Right ventricle myocardium inferior (tissue), 1 donor: ENCODE measurements at regions not wholly inside any gene's neighbourhood (a gene's known extent, or its start where the extent isn't known, plus 50 kb on each side); places are given as distances from the start of the nearest gene placed in this dataset.

Experiments used
- ATAC-seq: fragments of 200-7000 bp; cut with Tn5 transposase; one replicate; pipeline ENCODE4 v1.9.1; 2020; ENCODE audit warnings: mild to moderate bottlenecking, moderate library complexity
- DNase-seq: peaks from one replicate; pipeline ENCODE4 v3.0.0; 2021; ENCODE audit errors: missing footprints
- intact Hi-C: fragments of 100-400 bp; cut with DNase I; formaldehyde crosslinking; loops from one replicate; pipeline ENCODE4 v1.11.0; 2022
- donor health status: DM: no; HTN: yes; CAD: no; lungs with severe emphysema.

DNA sequence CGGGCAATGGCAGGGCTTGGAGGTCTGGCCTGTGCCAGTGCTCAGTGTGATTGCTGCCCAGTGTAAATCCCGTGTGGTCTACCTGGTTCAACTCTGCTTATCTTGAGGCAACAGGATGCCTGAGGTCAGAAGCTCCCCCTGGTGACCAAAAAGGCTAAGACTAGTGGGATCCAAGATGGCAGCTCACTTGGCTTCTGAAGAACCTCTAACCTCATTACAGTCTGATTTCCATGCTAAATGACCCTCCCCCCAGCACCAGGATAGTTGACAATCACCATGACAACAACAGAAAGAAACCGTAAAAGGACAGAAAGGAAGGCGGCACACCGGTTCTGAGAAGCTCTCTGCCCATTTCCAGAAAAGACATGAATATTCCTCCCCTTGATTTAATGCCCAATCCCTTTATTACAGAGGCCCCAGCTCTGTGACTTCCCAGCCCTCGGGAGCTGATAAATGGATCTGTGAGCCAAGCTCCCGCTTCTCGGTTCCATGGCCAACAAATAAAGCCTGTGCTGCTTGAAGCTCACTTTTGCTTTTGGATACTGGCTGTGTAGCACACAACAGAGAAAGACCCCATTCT is 398.4 kb downstream of the CTTN start:
- intact Hi-C loops, result no loop called here
- ATAC-seq, result no peak
- DNase-seq, result no peak

DNA sequence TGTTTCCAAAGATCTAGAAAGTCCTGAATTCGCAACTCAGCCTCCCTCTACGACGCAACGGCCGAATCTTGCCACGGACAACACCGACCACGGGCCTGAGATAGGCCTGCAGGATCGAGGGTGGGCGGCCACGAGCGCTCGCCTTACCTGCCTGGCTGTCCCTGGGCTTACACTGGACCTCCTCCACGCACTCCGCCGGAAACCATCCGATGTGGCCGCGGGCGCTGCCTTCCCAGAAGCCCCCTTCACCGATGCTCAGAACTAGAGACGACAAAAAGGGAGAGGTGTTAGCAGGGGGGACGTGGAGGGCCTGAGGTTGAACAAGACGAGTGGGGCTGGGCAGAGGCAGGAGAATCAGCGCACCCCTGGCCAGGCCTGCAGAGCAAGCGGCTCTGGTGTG is 400.0 kb downstream of the CTTN start:
- ATAC-seq (no peak), DNase-seq (no peak)
- intact Hi-C loops, result no loop called here

DNA sequence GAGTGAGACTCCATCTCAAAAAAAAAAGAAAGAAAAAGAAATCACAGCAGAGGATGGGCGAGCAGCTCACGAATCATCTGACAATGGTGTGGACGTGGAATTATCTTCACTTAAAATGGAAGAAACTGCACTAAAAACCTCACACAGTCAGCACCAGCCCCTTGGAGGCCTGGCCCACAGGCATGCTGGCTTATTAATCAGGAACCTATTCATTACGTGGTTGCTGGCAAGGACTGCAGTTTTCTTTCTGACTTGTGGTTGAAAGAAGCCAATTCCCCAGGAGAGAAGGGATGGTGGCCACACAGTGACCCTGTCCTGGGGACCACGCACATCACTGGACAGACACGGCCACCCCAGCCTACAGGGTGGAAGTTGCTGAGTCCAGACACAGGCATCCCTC is 401.1 kb downstream of the CTTN start:
- ATAC-seq (no peak), DNase-seq (no peak)
- intact Hi-C loops, result no loop called here

DNA sequence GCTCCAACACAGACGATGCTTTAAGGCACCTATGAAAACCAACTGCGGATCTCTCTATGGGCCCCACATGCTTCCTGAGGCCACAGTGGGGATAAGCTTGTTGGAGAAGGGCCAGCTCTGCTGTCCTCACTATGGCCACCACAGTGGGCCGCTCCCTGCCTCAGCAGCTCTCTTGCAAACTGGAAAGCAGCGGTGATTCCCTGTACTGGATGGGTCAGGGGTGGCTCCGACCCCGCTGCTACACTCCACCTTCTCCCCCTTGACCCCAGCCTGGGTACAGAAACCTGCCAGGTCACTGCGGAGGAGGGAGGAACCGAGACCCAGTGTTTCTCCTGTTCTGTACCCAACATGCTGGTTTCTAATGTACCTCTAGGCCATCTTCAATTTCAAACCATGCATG is 403.9 kb downstream of the CTTN start:
- intact Hi-C loops, result no loop called here
- DNase-seq, result no peak
- ATAC-seq, result no peak

DNA sequence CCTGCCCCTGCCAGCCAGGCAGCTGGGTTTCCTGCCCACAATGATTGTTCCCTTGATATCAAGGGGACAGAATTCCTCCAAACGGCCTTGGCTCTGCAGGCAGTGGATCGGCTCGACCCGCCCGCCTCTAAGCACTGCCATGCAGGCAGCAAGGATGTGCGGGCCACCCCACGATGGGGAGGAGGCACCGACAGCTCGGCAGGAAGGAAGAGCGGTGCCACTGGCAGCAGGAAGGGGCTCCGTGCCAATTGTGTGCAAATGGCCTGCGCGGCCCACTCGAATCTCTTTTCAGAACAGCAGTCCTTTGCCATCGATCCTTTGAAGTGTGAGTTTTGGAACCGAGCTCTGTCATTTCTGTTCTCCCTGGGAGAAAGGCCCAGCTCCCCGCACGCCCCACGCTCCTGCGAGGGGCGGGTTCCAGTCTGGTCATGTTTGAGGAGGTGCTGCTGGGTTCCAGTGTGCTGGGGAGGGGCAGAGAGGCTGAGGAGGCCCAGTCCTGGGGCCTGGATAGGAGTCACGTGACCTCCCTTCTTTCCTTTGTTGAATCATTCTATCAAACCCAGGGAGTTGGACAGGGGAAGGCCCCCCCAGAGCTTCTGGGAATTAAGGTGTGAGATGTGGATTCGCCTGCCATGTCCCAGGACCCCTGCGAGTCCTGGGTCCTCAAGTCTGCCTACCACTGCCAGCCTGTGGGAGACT is 406.0 kb downstream of the CTTN start:
- DNase-seq, result no peak
- no peak for ATAC-seq
- intact Hi-C loops, result no loop called here

DNA sequence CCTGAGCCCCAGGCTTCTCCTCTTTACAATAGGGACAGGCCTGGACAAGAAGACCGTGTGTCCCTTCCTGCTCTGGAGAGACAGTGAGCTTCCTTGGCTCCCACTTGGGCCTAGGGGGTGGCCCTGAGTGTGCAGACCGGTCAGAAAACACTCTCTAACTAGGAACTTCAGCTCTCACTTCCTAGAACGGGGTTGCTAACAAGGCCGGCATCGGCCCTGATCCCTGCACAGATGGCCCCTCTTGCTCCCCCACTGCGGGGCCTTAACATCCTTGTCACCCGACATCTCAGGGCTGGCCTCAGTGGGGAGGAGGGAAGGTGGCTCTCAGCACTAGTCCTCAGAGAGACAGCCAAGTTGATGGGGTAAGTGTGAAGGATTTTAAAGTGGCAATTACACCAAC is 406.9 kb downstream of the CTTN start:
- intact Hi-C loops, result no loop called here
- ATAC-seq, result no peak
- no peak for DNase-seq

DNA sequence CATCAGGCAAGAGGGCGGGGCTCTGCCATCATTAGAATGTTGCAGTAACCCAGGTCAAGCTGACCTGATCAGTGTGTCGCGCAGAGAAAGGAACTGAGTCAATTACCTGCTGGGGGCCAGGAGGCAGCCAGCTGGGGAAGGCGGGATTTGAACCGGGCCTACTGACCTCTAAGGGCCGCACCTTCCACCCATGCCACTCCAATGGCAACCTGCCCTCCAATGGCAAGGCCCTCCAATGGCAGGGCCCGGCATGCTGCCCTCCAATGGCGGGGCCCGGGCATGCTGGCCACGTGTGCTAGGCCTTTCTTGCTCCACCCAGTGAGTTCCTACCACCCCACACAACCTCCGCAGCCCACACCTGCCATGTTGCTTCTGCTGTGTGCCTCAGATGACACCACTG is 407.6 kb downstream of the CTTN start:
- intact Hi-C loops, result no loop called here
- DNase-seq, result peak; percentile 28
- no peak for ATAC-seq

DNA sequence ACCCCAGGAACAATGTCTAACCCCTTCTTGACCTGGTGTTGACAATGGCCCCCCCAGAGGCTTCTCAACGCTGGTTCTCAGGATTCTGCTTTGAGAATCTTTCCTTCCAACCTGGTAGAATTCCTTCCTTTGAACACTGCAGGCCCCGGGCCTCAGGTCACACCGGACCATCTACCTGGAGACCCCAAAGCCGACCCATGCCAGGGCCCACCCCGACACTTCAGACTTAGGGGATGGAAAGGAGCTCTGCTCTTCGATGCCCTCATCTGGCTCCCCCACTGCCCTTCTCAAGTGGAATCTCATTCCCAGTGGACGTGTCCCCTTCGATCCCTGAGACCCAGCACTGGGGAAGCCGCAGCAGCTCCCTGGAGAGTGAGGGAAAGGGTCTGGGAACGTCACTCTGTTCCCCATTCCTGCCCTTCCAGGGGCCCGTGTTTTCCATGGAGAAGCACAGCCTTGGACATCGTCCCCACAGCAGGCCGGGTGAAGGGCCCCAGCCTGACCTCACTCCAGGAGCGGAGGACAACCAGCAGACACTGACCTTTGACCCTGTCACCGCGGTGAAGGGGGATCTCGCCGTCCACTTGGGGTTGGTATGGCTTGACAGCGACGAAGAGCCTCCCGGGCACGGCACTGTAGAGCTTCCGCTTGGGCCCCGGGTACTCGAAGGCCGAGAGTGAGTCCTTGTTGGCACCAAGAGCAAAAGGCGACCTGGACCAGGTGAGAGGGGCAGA is 408.3 kb downstream of the CTTN start:
- no peak for DNase-seq
- no peak for ATAC-seq
- intact Hi-C loops, result no loop called here

DNA sequence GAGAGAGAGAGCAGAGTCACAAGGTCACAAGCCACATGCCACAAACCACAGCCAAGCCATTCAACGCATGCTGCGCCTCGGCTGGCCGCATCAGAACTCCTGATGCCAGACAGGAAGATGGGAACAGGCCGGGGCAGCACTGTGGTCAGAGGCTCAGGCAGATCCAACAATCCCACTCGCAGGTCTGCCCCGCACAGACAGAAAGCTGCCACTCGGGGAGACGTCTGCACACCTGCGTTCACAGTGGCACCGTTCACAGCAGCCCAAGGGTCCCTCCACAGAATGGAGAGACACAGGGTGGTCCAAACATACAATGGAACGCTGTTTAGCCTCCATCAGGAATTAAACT is 408.8 kb downstream of the CTTN start:
- intact Hi-C loops, result no loop called here
- DNase-seq (no peak), ATAC-seq (no peak)

DNA sequence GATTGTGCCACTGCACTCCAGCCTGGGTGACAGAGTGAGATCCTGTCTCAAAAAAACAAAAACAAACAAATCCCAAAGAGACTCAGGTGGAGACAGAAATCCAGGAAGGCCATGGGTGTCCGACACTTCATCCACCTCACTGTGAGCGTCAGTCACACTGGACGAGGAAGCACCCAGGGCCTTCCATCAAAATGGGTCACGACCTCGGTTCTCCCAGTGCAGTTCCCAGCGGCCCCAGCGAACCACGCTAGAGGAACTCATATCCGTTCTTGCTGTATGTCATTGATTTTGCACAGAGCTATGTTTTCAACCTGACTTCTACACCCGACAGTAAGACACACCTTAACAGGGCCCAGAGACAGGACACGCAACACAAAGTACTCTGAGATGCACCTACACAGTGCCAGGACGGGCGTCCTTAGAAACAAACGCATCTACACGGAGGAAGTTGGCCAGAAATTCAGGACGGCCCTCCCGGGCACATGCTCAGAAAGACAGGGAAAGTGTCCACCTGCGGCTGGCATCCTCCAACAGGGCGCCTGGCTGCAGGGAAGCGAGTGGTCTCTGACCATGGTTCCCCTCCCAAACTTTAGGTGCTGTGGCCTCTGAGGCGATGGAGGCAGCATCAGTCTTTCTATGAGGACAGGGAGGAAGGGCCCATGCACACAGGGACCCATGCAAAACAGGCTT is 410.5 kb downstream of the CTTN start:
- intact Hi-C loops, result no loop called here
- ATAC-seq, result no peak
- DNase-seq, result no peak

DNA sequence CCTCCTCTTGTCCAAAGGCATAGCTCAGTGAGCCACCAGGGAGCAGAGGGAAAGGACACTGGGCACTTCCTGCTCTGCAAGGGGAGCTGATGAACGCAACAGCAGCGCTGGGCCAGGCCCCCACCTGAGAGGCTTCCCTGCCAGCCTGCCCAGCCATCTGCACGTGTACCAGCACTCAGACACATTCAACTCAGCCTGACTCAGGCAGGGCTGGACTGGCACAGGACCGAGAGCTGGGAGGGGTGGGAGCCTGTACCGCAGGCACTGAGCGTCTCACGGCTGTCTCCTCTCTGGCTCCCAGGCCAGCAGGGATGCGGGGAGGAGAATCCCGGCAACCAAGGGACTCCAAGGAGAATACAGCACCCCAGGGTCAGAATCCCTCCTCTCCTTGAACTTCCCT is 411.8 kb downstream of the CTTN start:
- no peak for DNase-seq
- no peak for ATAC-seq
- intact Hi-C loops, result no loop called here

DNA sequence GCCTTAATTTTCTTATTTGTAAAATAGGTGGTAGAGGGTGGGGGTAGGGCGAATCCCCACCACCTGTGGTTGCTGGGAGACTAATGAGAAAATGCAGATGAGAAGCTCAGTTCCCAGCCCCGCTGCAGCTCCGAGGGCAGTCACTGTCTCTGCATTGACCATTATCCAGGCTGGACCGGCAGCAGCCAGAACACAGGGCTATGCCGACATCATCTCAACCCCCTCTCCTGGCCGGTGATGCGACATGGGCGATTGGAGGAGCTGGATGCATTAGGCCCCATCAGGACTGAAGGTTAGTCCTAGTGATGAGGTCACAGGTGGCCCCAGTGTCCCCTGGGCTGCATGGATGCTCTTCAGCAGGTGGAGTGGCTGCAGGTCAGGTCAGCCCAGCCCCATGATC is 412.4 kb downstream of the CTTN start:
- intact Hi-C loops, result no loop called here
- no peak for ATAC-seq
- no peak for DNase-seq

DNA sequence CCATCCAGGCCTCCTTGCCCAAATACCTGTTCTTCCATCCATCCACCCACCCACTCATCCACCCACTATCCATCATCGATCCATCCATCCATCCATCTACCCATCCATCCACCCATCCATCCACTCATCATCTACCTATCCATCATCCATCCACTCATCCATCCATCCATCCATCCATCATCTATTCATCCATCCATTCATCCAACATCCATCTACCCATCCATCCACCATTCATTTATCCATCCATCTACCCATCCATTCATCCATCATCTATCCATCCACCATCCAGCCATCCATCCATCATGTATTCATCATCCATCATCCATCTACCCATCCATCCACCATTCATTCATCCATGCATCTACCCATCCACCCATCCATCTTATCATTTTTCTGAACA is 413.2 kb downstream of the CTTN start:
- intact Hi-C loops, result no loop called here
- DNase-seq, result no peak
- no peak for ATAC-seq

DNA sequence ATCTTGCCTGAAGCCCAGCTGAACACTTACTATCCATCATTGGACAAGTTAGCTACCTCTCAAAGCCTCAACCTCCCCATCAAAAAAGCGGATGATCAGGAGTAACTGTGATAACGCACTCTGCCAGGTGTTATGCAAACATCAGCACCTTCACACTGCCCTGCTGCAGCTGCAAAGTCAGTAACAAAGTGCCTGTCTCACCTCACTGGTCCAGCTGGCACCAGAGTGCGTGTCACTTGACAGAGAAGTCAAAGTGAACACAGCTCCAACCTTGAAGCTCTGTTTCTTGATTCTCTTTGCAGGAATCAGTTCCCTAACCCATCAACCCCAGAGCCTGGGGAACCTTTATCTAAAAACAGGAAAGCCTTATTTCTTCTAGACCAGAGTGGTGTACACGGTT is 413.6 kb downstream of the CTTN start:
- intact Hi-C loops, result no loop called here
- ATAC-seq (no peak), DNase-seq (no peak)

DNA sequence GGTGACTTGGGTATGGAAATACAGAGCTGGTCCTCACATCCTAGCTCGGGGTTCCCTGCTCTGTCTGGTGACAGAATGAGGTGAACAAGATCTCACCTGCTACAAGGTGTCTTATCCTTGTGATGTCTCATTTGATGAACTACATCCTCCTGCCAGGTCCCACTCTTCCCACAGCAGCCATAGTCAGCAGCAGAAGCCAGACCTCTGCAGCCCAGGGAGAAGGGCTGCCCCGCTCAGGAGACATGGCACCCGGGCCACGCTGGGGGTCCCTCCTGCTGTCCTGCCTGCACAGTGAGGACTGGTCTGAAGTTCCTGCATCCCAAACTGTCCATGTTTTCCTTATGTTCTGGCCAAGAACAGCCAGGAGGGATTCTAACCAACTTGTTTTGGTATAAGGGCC is 414.1 kb downstream of the CTTN start:
- intact Hi-C loops, result no loop called here
- ATAC-seq (no peak), DNase-seq (no peak)

DNA sequence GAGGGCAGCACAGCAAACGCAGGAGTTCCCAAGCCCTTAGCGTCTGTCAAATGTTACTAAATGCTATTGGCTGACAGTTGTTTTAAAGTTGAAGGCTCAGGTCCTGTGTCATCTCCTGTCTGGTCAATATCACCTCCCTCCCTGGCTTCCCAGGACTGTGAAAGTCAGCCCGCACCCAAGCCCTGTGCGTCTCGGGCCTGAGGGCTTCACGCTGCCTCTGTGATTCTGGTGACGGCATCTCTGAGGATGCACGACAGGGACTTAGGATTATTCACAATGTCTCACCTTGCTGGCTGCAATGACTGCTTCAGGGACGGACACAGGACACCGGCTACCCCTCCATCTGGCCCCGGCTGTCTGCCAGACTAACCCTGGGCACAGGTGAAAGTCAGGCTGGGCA is 415.3 kb downstream of the CTTN start:
- ATAC-seq, result no peak
- intact Hi-C loops, result no loop called here
- DNase-seq, result no peak

DNA sequence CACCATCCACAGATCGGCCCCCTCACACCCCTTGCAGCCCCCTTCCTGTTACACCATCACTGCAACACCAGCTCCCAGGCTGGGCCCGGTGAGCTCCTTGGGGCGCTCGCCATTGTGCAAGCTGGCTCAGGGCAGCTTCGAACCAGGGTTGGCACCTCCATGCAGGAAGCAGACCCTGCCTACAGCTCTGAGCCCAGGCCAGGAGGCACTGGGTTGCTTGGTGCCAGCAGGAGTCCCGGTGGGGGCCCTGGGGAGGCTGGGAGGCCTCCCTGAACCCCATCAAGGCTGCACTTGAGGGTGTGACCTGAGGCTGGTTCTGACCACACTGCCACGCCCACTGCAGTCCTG is 417.1 kb downstream of the CTTN start:
- ATAC-seq (no peak), DNase-seq (peak; percentile 62)
- intact Hi-C loops, result loop anchor here (5.0 kb wide), 1 partner anchor 527 kb away; no protein-coding TSS in a partner anchor

DNA sequence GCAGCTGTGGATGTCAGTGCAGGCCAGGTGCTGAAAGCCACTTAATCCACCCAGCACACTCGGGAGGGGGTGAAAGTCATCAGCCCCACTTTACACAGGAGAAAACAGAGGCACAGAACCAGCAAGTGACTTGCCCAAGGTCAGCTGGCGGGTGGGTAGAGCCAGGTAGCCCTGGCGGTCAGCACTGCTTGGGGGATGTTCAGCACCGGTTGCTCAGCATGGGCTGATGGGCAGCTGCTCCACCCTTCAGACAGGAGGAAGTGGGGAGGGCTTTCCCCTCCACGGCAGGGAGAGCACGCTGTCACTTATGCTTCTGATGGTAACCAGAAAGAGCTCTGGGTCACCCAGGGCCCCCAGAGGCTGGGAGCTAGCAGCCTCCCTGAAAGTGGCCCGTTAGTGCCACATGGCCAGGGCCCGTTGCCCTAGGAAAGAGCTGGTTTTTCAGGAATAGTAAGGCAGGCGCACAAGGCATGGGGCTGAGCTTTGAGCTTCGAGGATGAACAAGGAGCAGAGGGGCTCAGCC is 417.9 kb downstream of the CTTN start:
- intact Hi-C loops, result loop anchor here (5.0 kb wide), 1 partner anchor 526 kb away; no protein-coding TSS in a partner anchor
- DNase-seq, result peak; percentile 37
- ATAC-seq, result no peak

DNA sequence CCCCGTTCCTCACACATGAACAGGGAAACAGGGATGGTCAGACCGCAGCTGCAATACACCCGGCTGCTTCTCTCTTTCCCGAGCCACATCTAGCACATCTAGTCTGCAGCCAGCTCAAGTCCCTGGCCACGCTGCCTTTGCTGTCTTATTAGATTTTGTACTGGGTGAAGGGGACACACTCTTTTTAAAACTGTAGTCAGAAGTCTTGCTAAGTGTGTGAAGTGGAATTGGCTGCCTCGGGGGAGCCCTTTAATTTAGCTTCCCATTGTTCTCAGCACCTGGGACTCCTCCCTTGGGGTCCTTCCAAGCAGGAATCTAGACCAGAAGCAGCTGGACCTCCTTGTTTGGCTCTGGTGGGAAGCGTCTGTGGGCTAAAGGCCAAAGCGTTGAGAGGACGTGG is 420.0 kb downstream of the CTTN start:
- intact Hi-C loops, result loop anchor here (5.0 kb wide), 1 partner anchor 524 kb away; no protein-coding TSS in a partner anchor
- no peak for DNase-seq
- no peak for ATAC-seq

DNA sequence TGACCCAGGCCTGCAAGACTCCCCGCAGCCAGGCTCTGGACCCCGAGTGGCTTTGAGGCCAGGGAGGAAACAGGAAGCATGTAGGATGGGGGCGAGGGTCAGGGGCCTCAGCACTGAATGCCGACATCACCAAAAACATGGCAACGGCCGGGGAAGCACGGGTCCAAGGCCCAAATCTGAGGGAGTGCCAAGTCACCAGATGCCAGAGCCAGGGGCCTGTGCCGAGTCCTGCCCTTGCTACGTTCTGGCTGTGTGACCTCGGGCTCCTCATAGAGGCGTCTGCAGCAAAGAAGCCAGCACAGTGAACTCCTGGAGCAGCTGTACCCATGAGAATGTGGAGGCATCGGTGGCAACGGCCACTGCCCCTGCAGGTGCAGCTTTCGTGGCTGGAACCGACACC is 420.7 kb downstream of the CTTN start:
- DNase-seq, result peak; percentile 11
- intact Hi-C loops, result loop anchor here (5.0 kb wide), 1 partner anchor 523 kb away; no protein-coding TSS in a partner anchor
- no peak for ATAC-seq
